HG02759 (cell line): ENCODE measurements at regions not wholly inside any gene's neighbourhood (a gene's known extent, or its start where the extent isn't known, plus 50 kb on each side); places are given as distances from the start of the nearest gene placed in this dataset.

ENCODE experiments used
- ATAC-seq: cut with Tn5 transposase; IDR thresholded peaks from one replicate; pipeline ENCODE4 v1.9.1; 2021; ENCODE audit warnings: mild to moderate bottlenecking, moderate library complexity; ENCODE audit not compliant: unreplicated experiment

GRCh38 chr2:153197402-153198386 is 280.9 kb downstream of the RPRM start:
- ATAC-seq = no peak

GRCh38 chr2:153196378-153197058 is 282.0 kb downstream of the RPRM start:
- ATAC-seq = no peak

GRCh38 chr2:153195342-153195741 is 283.2 kb downstream of the RPRM start:
- ATAC-seq = no peak

GRCh38 chr2:153189091-153189888 is 289.3 kb downstream of the RPRM start:
- ATAC-seq = no peak

GRCh38 chr2:153179808-153180207 is 298.8 kb downstream of the RPRM start:
- ATAC-seq = no peak

- ATAC-seq = no peak
Observed at GRCh38 chr2:153169609-153170008, 309.0 kb downstream of the RPRM start.

GRCh38 chr2:153165021-153165420 is 313.5 kb downstream of the RPRM start:
- ATAC-seq = no peak

GRCh38 chr2:153163055-153163454 is 315.5 kb downstream of the RPRM start:
- ATAC-seq = no peak

- no peak for ATAC-seq
Observed at GRCh38 chr2:153156743-153157142, 321.8 kb downstream of the RPRM start.

GRCh38 chr2:153152036-153152435 is 326.5 kb downstream of the RPRM start:
- ATAC-seq = no peak

- no peak for ATAC-seq
Observed at GRCh38 chr2:153145470-153145978, 333.0 kb downstream of the RPRM start.

- ATAC-seq = no peak
Observed at GRCh38 chr2:153143540-153143939, 335.0 kb downstream of the RPRM start.

GRCh38 chr2:153140498-153140897 is 338.1 kb downstream of the RPRM start:
- ATAC-seq = no peak

GRCh38 chr2:153138651-153139375 is 339.7 kb downstream of the RPRM start:
- no peak for ATAC-seq

GRCh38 chr2:153136216-153136615 is 342.3 kb downstream of the RPRM start:
- no peak for ATAC-seq

GRCh38 chr2:153134725-153135124 is 343.8 kb downstream of the RPRM start:
- ATAC-seq = no peak

- no peak for ATAC-seq
Observed at GRCh38 chr2:153133716-153134115, 344.8 kb downstream of the RPRM start.

- no peak for ATAC-seq
Observed at GRCh38 chr2:153132418-153132817, 346.1 kb downstream of the RPRM start.

- ATAC-seq = no peak
Observed at GRCh38 chr2:153115141-153115540, 363.4 kb downstream of the RPRM start.

GRCh38 chr2:153110486-153110885 is 368.1 kb downstream of the RPRM start:
- ATAC-seq = no peak
